ENCODE measurements at regions not wholly inside any gene's neighbourhood (a gene's known extent, or its start where the extent isn't known, plus 50 kb on each side); places are given as distances from the start of the nearest gene placed in this dataset.

GRCh38 chr15:88323468-88323867 lies 66.9 kb upstream of the NTRK3 start:
- TF ChIP-seq RAD21 (IDR thresholded peaks at IDR 0.05; ENCODE audit: low read depth) (no peak), ZBTB7A (IDR thresholded peaks at IDR 0.05; ENCODE audit: low read depth) (no peak), YY1 (IDR thresholded peaks at IDR 0.05; ENCODE audit: low read depth) (no peak), CEBPB (IDR thresholded peaks at IDR 0.05) (no peak), TEAD4 (IDR thresholded peaks at IDR 0.05) (no peak), MAX (IDR thresholded peaks at IDR 0.05) (no peak), TAF1 (IDR thresholded peaks at IDR 0.05; ENCODE audit: low read depth) (no peak), FOXM1 (IDR thresholded peaks at IDR 0.05; ENCODE audit: borderline replicate concordance, low read depth) (no peak), USF1 (IDR thresholded peaks at IDR 0.05) (no peak)
- TF ChIP-seq, protein P1, sequence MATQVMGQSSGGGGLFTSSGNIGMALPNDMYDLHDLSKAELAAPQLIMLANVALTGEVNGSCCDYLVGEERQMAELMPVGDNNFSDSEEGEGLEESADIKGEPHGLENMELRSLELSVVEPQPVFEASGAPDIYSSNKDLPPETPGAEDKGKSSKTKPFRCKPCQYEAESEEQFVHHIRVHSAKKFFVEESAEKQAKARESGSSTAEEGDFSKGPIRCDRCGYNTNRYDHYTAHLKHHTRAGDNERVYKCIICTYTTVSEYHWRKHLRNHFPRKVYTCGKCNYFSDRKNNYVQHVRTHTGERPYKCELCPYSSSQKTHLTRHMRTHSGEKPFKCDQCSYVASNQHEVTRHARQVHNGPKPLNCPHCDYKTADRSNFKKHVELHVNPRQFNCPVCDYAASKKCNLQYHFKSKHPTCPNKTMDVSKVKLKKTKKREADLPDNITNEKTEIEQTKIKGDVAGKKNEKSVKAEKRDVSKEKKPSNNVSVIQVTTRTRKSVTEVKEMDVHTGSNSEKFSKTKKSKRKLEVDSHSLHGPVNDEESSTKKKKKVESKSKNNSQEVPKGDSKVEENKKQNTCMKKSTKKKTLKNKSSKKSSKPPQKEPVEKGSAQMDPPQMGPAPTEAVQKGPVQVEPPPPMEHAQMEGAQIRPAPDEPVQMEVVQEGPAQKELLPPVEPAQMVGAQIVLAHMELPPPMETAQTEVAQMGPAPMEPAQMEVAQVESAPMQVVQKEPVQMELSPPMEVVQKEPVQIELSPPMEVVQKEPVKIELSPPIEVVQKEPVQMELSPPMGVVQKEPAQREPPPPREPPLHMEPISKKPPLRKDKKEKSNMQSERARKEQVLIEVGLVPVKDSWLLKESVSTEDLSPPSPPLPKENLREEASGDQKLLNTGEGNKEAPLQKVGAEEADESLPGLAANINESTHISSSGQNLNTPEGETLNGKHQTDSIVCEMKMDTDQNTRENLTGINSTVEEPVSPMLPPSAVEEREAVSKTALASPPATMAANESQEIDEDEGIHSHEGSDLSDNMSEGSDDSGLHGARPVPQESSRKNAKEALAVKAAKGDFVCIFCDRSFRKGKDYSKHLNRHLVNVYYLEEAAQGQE (IDR thresholded peaks at IDR 0.05; ENCODE audit: low read depth), result no peak

Data from Ishikawa (cell line).